GM23338 (cell line): ENCODE measurements at regions not wholly inside any gene's neighbourhood (a gene's known extent, or its start where the extent isn't known, plus 50 kb on each side); places are given as distances from the start of the nearest gene placed in this dataset.

ENCODE experiments used
- CREB1 ChIP-seq: fragments of 250-450 bp; sonication (Bioruptor Pico); IDR thresholded peaks from 2 replicates; pipeline ENCODE4 v1.5.0; 2020; ENCODE audit warnings: low read depth, mild to moderate bottlenecking, moderate library complexity
- CTCF ChIP-seq, 2 experiments: fragments of 200-600 bp in 1 of 2; sonication (generic) in 1 of 2; conservative IDR thresholded peaks; 2 replicates each; pipeline versions ENCODE4 v1.5.1 to v1.6.1; 2016 to 2017; ENCODE audit warnings: antibody characterized with exemption in 2 of 2, low read depth in 2 of 2, mild to moderate bottlenecking in 2 of 2, moderate library complexity in 1 of 2
- EZH2 ChIP-seq: fragments of 200-600 bp; sonication (generic); IDR thresholded peaks from one replicate; pipeline ENCODE4 v1.8.0; 2017; ENCODE audit warnings: antibody characterized with exemption, mild to moderate bottlenecking, low read depth; ENCODE audit not compliant: unreplicated experiment
- JUNB ChIP-seq: IDR thresholded peaks from one replicate; pipeline ENCODE4 v1.6.1; 2016; ENCODE audit warnings: antibody characterized with exemption; ENCODE audit not compliant: unreplicated experiment
- NANOG ChIP-seq: IDR thresholded peaks from 2 replicates; pipeline ENCODE4 v1.6.1; 2016; ENCODE audit warnings: antibody characterized with exemption, borderline replicate concordance
- REST ChIP-seq: IDR thresholded peaks from one replicate; pipeline ENCODE4 v1.6.1; 2018; ENCODE audit warnings: antibody characterized with exemption; ENCODE audit not compliant: unreplicated experiment
- ZNF331 ChIP-seq: fragments of 250-450 bp; sonication (Bioruptor Pico); IDR thresholded peaks from 2 replicates; pipeline ENCODE4 v1.5.0; 2020; ENCODE audit warnings: low read depth, mild to moderate bottlenecking, moderate library complexity
- ZNF462 ChIP-seq: fragments of 250-450 bp; sonication (Bioruptor Pico); IDR thresholded peaks from 2 replicates; pipeline ENCODE4 v1.5.0; 2020; ENCODE audit warnings: mild to moderate bottlenecking, moderate library complexity

GRCh38 chr2:7594211-7594610 lies 677.0 kb downstream of the RNF144A start (continued):
- TF ChIP-seq ZNF462 (no peak), NANOG (no peak), CREB1 (CRISPR knock-in tag) (no peak), CTCF (conservative IDR thresholded peaks at IDR 0.05; ENCODE audit: low read depth in 2 of 2) (no peak), ZNF331 (no peak), REST (no peak), EZH2 (no peak), JUNB (no peak)
